ENCODE measurements at regions not wholly inside any gene's neighbourhood (a gene's known extent, or its start where the extent isn't known, plus 50 kb on each side); places are given as distances from the start of the nearest gene placed in this dataset.

- H3K4me1 Mint-ChIP-seq (ENCODE audit: unreplicated experiment), result peaks cover 9% of the 10 kb centered on the region
- H3K36me3 Mint-ChIP-seq (ENCODE audit: low read depth, unreplicated experiment), result no peaks in the 10 kb centered on the region
- H3K27ac Mint-ChIP-seq (ENCODE audit: unreplicated experiment), result no peak overlapping the region
- no peaks in the 10 kb centered on the region for H3K9me3 Mint-ChIP-seq (ENCODE audit: unreplicated experiment)
- H3K4me3 Mint-ChIP-seq (ENCODE audit: unreplicated experiment), result no peak overlapping the region
- DNase-seq (ENCODE audit: low spot score), result no peak
- TF ChIP-seq, protein P1, sequence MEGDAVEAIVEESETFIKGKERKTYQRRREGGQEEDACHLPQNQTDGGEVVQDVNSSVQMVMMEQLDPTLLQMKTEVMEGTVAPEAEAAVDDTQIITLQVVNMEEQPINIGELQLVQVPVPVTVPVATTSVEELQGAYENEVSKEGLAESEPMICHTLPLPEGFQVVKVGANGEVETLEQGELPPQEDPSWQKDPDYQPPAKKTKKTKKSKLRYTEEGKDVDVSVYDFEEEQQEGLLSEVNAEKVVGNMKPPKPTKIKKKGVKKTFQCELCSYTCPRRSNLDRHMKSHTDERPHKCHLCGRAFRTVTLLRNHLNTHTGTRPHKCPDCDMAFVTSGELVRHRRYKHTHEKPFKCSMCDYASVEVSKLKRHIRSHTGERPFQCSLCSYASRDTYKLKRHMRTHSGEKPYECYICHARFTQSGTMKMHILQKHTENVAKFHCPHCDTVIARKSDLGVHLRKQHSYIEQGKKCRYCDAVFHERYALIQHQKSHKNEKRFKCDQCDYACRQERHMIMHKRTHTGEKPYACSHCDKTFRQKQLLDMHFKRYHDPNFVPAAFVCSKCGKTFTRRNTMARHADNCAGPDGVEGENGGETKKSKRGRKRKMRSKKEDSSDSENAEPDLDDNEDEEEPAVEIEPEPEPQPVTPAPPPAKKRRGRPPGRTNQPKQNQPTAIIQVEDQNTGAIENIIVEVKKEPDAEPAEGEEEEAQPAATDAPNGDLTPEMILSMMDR (IDR thresholded peaks at IDR 0.05; ENCODE audit: unreplicated experiment), result no peak
- peaks cover 4% of the 10 kb centered on the region for H3K27me3 Mint-ChIP-seq (ENCODE audit: unreplicated experiment)
Observed at GRCh38 chr2:239696559-239697207, 295.9 kb upstream of the HDAC4 start.

GRCh38 chr2:239695728-239696240, 295.0 kb upstream of the HDAC4 start:
- Mint-ChIP-seq H3K4me3 (ENCODE audit: unreplicated experiment) (no peak overlapping the region), H3K27ac (ENCODE audit: unreplicated experiment) (no peak overlapping the region), H3K27me3 (ENCODE audit: unreplicated experiment) (peaks cover 4% of the 10 kb centered on the region), H3K36me3 (ENCODE audit: low read depth, unreplicated experiment) (no peaks in the 10 kb centered on the region), H3K4me1 (ENCODE audit: unreplicated experiment) (peaks cover 9% of the 10 kb centered on the region), H3K9me3 (ENCODE audit: unreplicated experiment) (no peaks in the 10 kb centered on the region)
- DNase-seq (ENCODE audit: low spot score), result no peak
- TF ChIP-seq, protein P1 (IDR thresholded peaks at IDR 0.05; ENCODE audit: unreplicated experiment), result no peak

DNA sequence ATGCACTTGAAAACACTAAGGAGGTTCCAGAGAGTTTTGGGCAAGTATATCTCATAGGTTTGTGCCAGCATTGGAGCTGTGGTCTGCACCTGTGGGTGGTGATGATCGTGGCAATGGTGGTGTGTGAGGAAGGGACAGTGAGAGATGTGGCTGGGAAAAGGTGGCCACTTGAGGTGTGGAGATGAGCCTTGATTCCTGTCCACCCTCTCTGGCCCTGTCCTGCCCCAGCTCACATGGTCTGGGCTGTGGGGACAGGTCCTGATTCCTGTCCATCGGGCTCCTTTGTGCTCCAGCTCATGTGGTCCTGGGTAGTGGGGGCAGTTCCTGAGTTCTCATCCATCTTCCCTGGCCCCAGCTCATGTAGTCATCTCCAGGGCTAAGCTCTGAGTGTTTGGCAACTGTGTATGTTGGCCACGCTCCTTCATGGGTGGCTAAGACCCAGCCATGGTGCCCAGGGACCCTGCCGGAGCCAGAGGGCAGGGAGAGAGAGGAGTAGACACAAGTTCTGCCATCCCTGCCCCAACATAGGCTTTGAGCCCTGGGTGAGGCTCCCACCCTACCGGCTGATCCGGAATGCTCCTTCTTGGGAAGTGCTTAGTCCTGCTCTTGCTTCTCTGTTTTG, 294.4 kb upstream of the HDAC4 start:
- Mint-ChIP-seq H3K27ac (ENCODE audit: unreplicated experiment) (no peak overlapping the region), H3K4me1 (ENCODE audit: unreplicated experiment) (peaks cover 9% of the 10 kb centered on the region), H3K4me3 (ENCODE audit: unreplicated experiment) (no peak overlapping the region), H3K36me3 (ENCODE audit: low read depth, unreplicated experiment) (no peaks in the 10 kb centered on the region), H3K9me3 (ENCODE audit: unreplicated experiment) (no peaks in the 10 kb centered on the region), H3K27me3 (ENCODE audit: unreplicated experiment) (peaks cover 4% of the 10 kb centered on the region)
- no peak for DNase-seq (ENCODE audit: low spot score)
- TF ChIP-seq, protein P1 (IDR thresholded peaks at IDR 0.05; ENCODE audit: unreplicated experiment), result no peak

GRCh38 chr2:239694487-239694886, 293.7 kb upstream of the HDAC4 start:
- H3K27ac Mint-ChIP-seq (ENCODE audit: unreplicated experiment), result no peak overlapping the region
- TF ChIP-seq, protein P1 (IDR thresholded peaks at IDR 0.05; ENCODE audit: unreplicated experiment), result no peak
- peaks cover 4% of the 10 kb centered on the region for H3K27me3 Mint-ChIP-seq (ENCODE audit: unreplicated experiment)
- H3K9me3 Mint-ChIP-seq (ENCODE audit: unreplicated experiment), result no peaks in the 10 kb centered on the region
- H3K4me3 Mint-ChIP-seq (ENCODE audit: unreplicated experiment), result no peak overlapping the region
- H3K4me1 Mint-ChIP-seq (ENCODE audit: unreplicated experiment), result peaks cover 9% of the 10 kb centered on the region
- DNase-seq (ENCODE audit: low spot score), result no peak
- no peaks in the 10 kb centered on the region for H3K36me3 Mint-ChIP-seq (ENCODE audit: low read depth, unreplicated experiment)

- H3K27me3 Mint-ChIP-seq (ENCODE audit: unreplicated experiment), result peaks cover 4% of the 10 kb centered on the region
- no peak overlapping the region for H3K4me3 Mint-ChIP-seq (ENCODE audit: unreplicated experiment)
- H3K36me3 Mint-ChIP-seq (ENCODE audit: low read depth, unreplicated experiment), result no peaks in the 10 kb centered on the region
- H3K4me1 Mint-ChIP-seq (ENCODE audit: unreplicated experiment), result peaks cover 9% of the 10 kb centered on the region
- no peak for DNase-seq (ENCODE audit: low spot score)
- no peaks in the 10 kb centered on the region for H3K9me3 Mint-ChIP-seq (ENCODE audit: unreplicated experiment)
- TF ChIP-seq, protein P1 (IDR thresholded peaks at IDR 0.05; ENCODE audit: unreplicated experiment), result no peak
- H3K27ac Mint-ChIP-seq (ENCODE audit: unreplicated experiment), result no peak overlapping the region
Observed at GRCh38 chr2:239693761-239694415, 293.1 kb upstream of the HDAC4 start.

All from endothelial cell (in vitro differentiated cells).